Activated CD4-positive, CD25-positive, alpha-beta regulatory T cell treated with anti-CD3 and anti-CD28 coated beads, Interleukin-2, amount 50 U/mL, for 24 hours (primary cell): ENCODE measurements at regions not wholly inside any gene's neighbourhood (a gene's known extent, or its start where the extent isn't known, plus 50 kb on each side); places are given as distances from the start of the nearest gene placed in this dataset.
"Not testable (repeated sequence)": the region's sequence is repeated elsewhere in the genome, so short reads cannot be mapped to it uniquely, and the experiment has no call there.

Experiments used
- ATAC-seq, 2 donors: fragments of 150-1000 bp; cut with Tn5 transposase; one replicate each; pipeline ENCODE4 v1.10.0; 2021; ENCODE audit warnings: mild to moderate bottlenecking in 1 of 2, moderate library complexity in 1 of 2

DNA sequence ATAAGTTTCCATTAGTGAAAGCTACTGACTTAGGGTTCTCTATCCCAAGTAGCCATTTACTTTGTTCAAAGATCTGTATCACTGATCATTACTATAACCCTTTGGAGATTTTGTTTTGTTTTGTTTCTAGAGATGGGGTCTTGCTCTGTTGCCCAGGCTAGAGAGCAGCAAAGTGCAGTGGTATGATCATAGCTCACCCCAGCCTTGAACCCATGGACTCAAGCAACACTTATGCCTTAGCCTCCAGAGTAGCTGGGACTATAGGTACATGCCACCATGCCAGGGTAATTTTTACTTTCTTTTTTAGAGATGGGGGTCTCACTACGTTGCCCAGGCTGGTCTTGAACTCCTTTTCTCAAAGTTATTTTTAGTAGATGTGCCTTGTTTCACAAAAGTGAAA is 154.7 kb downstream of the KCNJ2 start:
- ATAC-seq = no peak

DNA sequence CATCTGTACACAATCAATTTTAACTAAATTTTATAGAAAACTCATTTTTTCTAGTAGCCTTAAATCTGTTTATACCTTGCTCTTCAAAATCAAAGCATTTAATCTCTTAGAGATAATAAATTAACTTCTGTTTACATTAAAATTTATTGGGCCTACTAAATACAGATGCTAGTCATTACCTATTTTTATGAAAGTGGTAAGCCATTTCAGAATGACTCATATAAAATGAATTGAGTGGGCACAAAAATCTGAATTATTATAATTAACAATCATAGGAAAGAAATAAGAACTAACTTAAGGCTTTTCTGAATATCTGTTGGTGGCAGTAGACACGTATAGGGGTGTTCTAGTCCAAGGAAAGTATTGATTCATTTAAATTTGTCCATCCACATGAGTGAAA is 157.9 kb downstream of the KCNJ2 start:
- ATAC-seq = no peak

DNA sequence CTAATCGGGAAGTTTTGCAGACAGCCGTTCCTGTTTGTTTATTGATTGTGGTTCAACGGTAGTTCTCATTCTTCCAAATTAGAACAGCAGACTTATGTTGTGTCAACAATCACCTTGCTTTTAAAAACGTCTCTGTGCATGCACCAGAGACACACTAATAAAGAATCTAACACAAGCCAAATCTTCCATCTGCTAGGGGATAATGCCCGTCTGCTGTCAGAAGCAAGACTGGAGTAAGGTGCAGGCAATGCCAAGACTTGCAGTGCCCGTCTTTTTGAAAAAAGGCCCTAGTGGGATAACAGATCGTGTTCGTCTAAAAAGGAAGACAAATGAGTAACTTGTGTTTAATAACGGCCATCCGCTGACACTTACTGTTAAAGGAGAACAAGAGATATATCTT is 158.4 kb downstream of the KCNJ2 start:
- no peak for ATAC-seq

DNA sequence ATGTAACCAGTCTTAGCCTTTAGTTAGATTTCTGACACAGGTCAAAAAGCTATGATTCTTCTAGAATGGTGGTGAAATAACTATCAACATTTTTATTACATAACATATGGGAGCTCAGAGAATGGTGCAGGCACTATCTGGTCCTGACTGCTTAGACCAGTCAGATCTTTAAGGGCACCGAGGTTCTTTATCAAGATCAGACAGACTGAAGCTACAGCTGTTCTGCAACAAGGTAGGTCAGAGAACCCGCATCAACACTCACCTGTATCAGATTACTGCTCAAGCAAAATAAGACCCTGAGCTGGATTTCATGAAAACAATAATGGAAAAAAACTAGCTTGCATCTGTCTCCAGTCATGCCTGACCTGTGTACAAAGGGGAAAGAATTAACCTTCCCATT is 160.4 kb downstream of the KCNJ2 start:
- ATAC-seq = no peak

DNA sequence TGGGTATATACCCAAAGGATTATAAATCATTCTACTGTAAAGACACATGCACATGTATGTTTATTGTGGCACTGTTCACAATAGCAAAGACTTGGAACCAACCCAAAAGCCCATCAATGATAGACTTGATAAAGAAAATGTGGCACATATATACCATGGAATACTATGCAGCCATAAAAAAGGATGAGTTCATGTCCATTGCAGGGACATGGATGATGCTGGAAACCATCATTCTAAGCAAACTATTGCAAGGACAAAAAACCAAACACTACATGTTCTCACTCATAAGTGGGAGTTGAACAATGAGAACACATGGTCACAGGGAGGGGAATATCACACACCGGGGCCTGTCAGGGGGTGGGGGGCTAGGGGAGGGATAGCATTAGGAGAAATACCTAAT is 161.7 kb downstream of the KCNJ2 start:
- ATAC-seq = not testable (repeated sequence)

DNA sequence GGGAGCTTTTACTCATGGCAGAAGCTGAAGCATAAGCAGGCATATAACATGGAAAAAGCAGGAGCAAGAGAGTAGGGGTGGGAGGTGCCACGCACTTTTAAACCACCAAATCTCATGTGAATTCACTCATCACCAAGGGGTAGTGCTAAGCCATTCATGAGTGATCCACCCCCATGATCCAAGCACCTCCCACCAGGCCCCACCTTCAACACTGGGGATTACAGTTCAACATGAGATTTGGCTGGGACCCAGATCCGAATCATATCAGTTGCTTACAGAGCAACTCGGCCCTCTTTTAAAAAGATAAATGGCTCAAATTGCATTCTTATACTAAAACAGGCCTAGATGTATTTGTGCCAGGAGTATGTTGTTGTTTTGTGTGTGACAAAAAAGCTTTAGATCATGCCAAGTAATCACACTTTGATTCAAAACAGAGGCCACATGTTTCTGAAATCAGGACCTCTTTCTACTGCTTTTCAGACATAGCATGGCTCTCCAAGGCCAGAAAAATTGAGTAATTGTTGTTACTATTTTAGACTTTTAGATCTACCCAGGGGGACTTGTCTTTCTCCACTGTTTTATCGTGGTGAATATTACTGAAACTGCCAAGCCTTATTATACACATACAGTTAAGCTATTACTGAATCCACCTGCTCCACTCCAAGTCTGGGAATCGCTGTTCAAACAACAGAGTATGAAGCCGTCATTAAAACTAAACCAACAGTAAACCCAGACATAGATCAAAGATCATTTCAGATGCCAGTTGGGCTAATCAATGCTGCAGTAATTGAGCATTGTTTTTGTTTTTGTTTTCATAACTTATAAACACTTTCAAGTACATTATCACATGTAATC is 163.3 kb downstream of the KCNJ2 start:
- ATAC-seq = no peak

DNA sequence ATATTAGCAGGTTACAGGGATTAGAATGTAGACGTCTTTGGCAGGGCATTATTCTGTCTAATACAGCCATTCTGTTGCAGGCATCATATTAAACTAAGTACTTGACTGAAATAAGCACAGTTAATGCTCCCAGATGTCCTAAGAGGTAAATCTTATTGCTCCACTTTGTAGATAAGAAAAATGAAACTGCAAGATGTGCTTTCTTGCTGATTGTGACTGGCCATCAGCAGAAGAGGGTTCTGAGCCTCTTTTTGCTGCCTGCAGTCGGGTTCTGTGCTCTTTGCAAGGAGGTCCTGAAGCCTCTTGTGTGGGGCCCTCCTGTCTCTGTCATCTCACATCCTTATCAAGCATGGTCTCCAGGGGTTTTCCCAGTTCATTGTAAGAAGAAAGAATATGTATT is 167.1 kb downstream of the KCNJ2 start:
- ATAC-seq = no peak

DNA sequence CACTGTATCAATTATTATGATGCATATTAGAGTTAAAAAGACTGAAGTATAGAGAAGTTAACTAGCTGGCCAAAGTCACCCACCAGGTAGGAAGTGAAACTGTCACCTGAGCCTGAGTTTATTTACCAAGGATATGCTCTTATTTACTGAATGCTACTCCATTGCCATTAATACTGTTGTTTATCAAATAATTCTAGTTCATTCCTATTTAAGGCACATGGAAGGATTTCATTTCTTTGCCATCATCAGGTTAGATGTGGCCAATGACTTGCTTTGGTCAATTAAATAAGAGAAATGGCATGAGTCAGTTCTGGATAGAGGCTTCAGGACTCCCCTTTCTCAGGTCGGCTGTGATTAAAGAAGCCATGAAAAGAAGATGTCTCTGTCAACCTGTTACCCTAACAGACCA is 169.6 kb downstream of the KCNJ2 start:
- no peak for ATAC-seq

DNA sequence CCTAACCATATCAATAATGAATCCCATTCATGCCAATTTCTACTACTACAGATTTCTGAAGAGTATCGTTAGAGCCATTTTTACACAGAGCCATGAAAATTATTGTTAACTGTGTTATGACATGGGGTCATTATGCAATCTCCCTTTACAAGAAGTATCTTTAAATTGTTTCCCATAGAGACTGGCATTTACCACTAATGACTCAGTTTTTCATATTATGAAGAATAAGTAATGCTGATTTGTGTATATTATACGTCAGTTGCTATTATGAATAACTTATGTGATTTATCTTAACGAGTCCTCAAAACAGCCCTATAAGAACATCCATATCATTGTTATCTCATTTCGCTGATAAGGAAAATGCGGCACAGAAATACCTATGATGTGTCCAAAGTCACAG is 173.8 kb downstream of the KCNJ2 start:
- ATAC-seq = no peak

DNA sequence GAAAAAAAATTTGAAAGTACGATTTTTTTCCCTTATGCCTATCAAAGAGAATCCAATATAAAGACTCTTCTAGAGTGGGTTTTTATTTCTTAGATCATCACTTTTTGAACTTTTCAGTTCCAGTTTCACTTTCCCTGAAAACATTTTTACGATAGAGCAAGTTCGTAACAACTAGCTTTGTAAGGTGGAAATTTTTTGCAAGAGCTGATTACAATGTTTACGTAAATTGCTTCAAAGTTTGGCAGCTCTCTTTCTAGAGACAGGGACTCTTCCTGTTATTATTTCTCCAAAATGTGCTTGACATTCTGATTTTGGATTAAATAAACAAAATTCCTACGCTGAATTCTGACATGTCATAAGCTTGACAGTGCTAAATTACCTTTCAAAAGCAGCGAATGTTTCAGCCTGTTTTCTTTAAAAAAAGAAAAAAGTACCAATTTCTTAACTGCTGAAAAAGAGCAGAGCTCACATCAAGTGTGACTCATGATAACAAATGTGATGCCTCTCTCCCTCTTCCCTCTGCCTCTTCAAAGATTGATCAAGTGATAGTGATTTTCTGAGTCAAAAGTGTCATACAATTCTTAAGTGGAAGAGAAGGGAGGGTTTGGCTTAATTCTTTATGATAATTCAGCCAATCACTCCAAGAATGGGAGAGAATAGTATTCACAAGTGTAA is 175.2 kb downstream of the KCNJ2 start:
- no peak for ATAC-seq

DNA sequence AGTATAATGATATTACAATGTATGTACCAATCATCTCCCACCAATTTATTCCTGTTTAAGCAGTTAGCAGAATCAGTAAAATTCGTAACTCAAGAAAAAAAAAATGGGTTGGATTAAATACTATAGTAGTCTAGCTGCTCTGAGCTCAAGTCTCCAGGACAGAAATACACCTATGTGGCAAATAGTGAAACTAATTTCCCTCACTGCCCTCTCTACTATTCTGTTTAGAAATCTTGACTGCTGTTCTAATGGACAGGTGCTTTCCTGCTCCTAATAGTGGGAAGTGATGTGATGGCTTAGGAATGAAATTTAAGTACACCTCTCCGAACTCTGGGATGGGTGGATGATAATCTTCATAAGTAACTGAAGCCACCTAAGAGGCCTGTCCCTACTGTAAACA is 175.7 kb downstream of the KCNJ2 start:
- ATAC-seq = no peak

DNA sequence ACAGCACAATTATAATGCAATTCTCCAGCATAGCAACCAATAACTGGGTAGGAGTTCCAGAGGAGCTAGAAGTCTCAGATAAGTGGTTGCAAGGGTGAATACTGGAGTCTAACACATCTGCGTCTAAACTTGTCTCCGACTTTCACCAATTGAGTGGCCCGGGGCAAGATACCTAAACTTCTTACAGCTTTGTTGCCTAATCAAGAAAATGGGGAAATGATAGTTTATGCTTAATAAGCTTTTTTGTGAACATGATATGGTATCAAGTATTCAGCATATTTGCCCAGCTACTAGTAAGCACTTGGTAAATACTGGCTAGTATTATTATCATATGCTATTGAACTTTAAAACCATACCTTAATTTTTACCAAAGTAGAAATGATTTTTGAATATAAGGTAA is 183.5 kb downstream of the KCNJ2 start:
- no peak for ATAC-seq

DNA sequence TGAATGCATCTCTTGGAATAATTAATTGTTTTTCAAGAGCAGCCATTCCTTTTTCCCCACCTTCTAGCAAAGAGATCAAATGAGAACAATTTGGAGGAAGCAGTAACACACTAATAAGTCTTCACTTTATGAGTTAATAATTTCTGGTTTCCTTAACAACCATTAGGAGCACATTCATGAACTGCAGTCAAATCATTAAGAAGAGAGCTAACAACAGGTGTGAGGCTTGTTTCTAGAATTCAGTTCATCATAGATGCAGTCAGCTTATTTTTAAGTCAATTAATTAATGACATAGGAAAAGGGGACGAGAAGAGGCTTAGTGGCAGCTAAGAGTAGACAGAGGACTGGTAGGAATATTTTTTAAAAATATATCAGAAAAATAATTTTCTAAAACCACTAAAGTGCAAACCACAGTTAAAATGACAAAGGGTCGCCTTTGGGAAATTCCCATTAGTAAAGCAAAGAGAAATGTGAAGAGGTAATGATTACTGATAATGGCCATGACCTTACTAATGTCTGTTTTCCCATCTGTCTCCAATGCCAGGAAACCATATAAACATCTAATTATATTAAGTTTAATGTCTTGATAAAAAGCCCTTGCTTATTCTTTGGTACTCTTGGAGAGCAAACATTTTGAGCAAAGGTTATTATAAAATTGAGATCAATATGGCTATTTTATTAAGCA is 184.2 kb downstream of the KCNJ2 start:
- no peak for ATAC-seq

DNA sequence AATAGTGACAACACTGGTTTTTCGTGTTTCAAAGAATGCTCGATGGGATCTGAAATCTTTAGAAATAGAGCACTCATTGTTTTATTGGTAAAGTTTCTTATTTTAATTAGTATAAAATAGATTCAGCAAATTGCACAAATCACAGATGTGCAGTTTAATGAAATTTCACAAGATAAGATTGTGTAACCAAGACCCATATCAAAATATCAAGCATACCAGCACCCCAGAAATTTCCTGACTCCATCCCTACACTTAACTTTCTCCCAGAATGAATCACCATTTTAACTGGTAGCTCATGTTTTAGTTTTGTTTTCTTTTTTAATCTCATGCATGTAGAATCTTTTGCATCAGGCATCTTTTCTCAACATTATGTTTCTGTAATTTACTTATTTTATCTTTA is 185.9 kb downstream of the KCNJ2 start:
- ATAC-seq = no peak

DNA sequence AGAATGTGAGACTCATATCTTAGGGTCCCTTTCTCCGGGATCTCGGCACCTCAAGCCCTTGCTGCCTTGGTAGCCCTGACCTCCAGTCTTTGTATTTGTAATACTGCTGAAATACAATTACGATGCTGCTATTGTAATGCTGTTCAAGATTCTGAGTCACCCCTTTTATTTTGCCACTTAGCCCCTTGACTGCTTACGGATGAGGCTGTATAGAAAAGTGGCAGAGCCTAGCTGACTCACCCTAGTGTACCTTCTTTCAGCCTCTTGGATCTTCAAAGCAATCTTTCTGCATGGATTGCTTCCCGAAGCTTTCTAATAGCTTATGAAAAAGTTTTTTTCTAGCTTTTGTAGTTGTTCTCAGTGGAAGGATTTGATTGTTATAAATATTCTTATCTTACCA is 187.9 kb downstream of the KCNJ2 start:
- ATAC-seq = no peak

DNA sequence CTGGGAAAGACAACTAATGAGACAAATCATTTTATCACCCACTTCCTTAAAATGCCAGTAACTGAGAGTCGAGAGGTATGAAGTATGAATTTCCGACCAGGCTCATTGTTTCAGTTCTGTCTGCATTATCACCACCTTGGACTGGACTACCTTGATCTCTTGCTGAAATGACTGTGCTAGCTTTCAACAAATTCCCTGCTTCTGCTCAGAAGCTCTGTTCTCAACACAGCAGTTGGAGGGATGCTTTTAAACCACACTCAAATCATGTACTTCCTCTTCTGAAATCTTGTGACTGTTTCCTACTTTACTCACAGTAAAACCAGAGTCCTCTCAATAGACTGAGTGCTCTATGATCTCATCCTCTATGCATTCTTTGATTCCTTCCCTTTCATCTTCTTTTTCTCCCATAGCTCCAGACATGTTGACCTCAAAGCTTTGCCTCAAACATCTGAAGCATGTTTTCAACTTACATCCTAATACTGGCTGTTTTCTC is 195.8 kb downstream of the KCNJ2 start:
- no peak for ATAC-seq

DNA sequence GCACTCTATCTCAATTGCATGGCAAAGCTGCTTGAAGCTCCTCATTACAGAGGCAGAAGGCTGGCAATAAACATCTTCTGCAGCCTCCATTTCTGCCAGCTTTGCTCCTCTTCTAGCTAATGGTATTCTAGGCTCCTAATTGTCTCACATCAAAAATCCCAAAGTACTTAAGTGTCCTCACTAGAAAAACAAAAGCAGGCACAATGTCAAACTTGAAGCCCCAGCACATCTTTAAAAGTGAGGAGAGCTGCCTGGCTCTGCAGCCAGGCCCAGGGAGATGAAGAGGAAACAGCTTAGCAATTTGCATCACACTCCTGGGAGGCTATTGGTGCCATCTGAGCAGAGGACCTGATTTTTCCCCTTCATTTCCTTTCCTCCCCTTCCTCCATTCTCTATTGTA is 197.1 kb downstream of the KCNJ2 start:
- ATAC-seq = no peak

DNA sequence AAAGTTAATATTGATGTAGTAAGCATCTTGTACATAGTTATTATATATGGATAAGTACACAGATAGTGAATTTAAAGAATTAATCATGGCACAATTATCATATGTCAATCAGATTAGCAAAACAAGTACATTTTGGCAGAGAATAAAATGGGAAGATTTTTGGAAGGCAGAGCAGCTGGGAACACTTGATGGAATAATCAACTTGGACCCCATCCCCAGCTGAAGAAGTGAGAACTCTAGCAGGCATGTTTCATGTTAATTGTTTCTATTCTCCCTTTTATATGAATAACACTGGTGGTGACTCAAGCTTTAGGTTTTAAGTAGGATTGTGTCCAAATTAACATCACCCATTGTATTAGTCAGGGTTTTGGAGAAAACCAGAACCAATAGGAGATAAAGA is 198.7 kb downstream of the KCNJ2 start:
- no peak for ATAC-seq

DNA sequence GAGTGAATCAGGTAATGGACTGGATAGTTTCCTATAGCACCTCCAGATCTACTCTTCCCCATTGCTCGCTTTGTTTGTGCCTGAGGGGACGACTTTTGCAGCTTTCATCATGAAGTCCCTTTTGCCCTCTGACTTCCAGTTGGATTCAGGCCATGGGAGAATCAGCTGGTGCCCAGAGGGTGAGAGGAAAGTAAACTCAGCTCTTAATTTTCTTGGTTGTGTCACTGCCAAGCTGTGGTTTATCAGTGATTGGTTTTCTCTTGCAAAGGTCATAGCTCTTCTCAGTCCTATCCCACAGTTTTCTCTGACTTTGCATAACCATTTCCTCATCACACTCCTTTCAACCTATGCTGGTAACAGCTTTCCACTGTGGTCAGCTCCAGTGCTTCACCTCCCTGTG is 200.1 kb downstream of the KCNJ2 start:
- no peak for ATAC-seq

DNA sequence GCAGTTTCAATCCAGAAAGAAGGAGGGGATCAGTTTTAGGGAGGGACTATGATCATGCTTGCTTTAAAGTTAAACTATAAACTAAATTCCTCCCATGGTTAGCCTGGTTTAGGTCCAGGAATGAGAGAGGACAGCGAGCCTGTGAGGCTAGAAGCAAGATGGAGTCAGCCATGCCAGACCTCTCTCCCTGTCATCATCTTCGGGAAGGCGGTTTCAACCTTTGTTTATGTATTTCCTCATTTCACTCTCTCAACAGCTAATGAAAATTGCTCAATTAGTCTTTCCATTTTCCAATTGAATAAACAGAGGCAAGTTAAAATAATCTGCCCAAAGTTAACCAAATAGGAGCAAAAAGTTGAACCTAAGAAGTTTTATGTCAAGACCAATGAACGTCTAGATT is 201.5 kb downstream of the KCNJ2 start:
- no peak for ATAC-seq

DNA sequence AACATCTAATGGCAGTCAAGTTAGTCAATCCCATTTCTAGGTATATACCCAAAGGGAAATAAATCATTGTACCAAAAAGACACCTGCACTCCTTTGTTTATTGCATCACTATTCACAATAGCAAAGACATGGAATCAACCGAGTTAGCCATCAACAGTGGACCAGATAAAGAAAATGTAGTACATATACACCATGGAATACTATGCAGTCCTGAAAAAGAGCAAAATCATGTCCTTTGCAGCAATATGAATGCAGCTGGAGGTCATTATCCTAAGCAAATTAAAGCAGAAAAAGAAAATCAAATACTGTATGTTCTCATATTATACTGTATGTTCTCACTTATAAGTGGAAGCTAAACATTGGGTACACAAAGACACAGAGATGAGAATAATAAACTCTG is 204.0 kb downstream of the KCNJ2 start:
- ATAC-seq = no peak

DNA sequence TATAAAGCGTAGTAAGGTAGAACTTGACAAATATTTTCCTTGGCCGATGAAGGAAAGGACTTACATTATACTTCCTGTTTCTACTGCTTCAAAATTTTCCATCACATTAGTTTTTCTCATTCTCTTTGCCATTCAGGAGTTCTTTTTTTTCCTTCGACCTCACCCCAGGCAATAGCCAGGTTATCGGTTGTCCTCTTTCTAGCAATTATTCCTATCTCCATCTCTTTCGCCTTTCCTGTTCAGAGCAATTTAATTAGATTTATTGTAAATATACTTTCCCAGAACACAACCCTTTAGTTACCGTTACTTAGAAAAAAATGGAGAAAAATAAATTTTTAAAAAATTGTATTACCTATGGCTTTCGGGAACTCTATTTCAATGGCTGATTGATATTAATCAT is 205.2 kb downstream of the KCNJ2 start:
- ATAC-seq = no peak

DNA sequence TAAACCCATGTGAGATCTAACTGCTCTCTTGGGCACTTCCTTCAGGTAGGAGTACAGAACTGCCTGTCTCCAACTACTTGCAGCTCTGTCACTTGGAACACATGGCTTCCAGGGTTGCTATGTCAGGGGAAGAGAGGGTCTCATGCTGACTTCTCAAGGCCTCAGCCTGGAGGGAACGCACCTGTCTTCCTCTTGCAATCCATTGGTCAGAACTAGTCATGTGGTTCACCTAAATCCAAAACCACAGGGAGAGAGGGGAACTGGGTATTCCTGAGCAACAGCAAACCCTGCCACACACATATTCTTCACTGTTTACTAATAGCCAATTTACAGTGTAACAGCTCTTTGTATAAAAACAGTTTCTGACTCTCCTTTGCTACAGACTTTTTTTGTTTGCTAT is 206.1 kb downstream of the KCNJ2 start:
- no peak for ATAC-seq
